IPS-20b (cell line): ENCODE measurements at regions not wholly inside any gene's neighbourhood (a gene's known extent, or its start where the extent isn't known, plus 50 kb on each side); places are given as distances from the start of the nearest gene placed in this dataset.
"Not testable (repeated sequence)": the region's sequence is repeated elsewhere in the genome, so short reads cannot be mapped to it uniquely, and the experiment has no call there.

Source experiments
- H3K27ac ChIP-seq: one replicate; pipeline ENCODE4 v1.5.1; 2013; ENCODE audit warnings: low read length
- H3K27me3 ChIP-seq: 2 replicates; pipeline ENCODE4 v1.6.1; 2013; ENCODE audit warnings: mild to moderate bottlenecking, low read length, inconsistent platforms; ENCODE audit not compliant: insufficient read depth
- H3K36me3 ChIP-seq: 2 replicates; pipeline ENCODE4 v1.6.1; 2013; ENCODE audit warnings: low read depth, mild to moderate bottlenecking, inconsistent platforms, low read length, moderate library complexity; ENCODE audit not compliant: insufficient read depth
- H3K4me1 ChIP-seq: 2 replicates; pipeline ENCODE4 v1.6.1; 2013; ENCODE audit warnings: mild to moderate bottlenecking, control low read depth, inconsistent platforms, low read length, moderate library complexity; ENCODE audit not compliant: insufficient read depth
- H3K4me3 ChIP-seq: 2 replicates; pipeline ENCODE4 v1.5.1; 2013; ENCODE audit warnings: mild to moderate bottlenecking, low read length, inconsistent platforms
- H3K9ac ChIP-seq: 2 replicates; pipeline ENCODE4 v1.6.1; 2013; ENCODE audit warnings: low read depth, mild to moderate bottlenecking, inconsistent platforms, low read length, moderate library complexity
- H3K9me3 ChIP-seq: 2 replicates; pipeline ENCODE4 v1.6.1; 2013; ENCODE audit warnings: mild to moderate bottlenecking, low read depth, low read length, inconsistent platforms; ENCODE audit not compliant: insufficient read depth

- no peaks in the 10 kb centered on the region for H3K36me3 ChIP-seq
- no peaks in the 10 kb centered on the region for H3K27me3 ChIP-seq
- no peak overlapping the region for H3K27ac ChIP-seq
- H3K9me3 ChIP-seq: no peaks in the 10 kb centered on the region
- peaks cover under 1% of the 10 kb centered on the region; the same call in 1 of the 2 replicates for H3K4me1 ChIP-seq
- no peak overlapping the region for H3K9ac ChIP-seq
- no peak overlapping the region for H3K4me3 ChIP-seq
Measured at GRCh38 chr7:142562688-142563087, 186.6 kb upstream of the PRSS1 start.

DNA sequence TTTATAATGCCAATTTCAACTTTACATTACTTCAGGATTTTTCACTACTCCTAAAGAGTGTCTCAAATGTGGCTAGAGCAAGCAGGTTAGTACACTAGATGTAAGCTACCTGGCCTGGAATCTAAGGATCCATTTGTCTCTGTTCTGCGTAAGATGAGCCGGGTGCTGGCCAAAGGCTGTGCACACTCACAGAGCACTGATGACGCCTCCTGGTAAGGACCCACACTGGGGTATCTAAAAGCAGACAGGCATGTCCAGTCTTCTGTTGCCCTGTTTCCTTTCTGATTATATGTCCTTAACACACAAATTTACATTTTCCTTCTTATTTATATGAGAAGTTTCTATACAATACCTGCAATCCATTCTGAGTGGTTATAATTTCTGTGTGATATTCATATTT is 187.9 kb upstream of the PRSS1 start:
- not testable (repeated sequence) for H3K4me1 ChIP-seq, H3K9me3 ChIP-seq, H3K27ac ChIP-seq, H3K9ac ChIP-seq, H3K4me3 ChIP-seq, H3K36me3 ChIP-seq, H3K27me3 ChIP-seq

DNA sequence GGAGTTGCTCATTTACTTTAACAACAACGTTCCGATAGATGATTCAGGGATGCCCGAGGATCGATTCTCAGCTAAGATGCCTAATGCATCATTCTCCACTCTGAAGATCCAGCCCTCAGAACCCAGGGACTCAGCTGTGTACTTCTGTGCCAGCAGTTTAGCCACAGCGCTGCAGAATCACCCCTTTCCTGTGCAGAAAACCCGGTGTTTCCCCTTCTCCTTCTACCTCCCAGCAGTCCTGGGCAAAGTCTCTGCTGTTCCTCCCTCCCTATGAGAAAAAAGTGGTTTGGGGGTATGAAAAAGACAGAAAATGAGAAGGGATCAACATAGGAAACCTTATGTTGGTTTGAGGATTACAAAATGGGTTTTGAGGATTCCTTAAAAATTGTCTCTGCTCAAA is 188.5 kb upstream of the PRSS1 start:
- H3K4me1 ChIP-seq, H3K9ac ChIP-seq, H3K36me3 ChIP-seq, H3K9me3 ChIP-seq, H3K4me3 ChIP-seq, H3K27me3 ChIP-seq, H3K27ac ChIP-seq: not testable (repeated sequence)

DNA sequence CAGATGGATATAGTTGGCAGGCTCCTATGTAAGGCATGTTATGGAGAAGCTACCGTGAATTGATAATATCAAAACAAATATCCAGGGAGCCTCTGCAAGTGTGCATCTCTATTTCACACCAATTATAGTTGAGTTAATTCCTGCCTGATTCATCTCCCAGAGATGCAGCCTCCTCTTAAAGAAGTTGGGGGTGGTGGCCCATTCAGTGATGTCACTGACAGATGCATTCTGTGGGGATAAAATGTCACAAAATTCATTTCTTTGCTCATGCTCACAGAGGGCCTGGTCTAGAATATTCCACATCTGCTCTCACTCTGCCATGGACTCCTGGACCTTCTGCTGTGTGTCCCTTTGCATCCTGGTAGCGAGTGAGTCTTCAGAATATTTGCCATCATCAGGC is 189.1 kb upstream of the PRSS1 start:
- H3K27ac ChIP-seq: no peak overlapping the region
- no peaks in the 10 kb centered on the region for H3K9me3 ChIP-seq
- H3K4me3 ChIP-seq: no peak overlapping the region
- H3K27me3 ChIP-seq: no peaks in the 10 kb centered on the region
- no peak overlapping the region for H3K9ac ChIP-seq
- H3K4me1 ChIP-seq: peaks cover 5% of the 10 kb centered on the region; the same call in 1 of the 2 replicates
- H3K36me3 ChIP-seq: no peaks in the 10 kb centered on the region

GRCh38 chr7:142557971-142558582 is 191.2 kb upstream of the PRSS1 start:
- Histone ChIP-seq H3K27me3 (no peaks in the 10 kb centered on the region), H3K27ac (no peak overlapping the region), H3K4me1 (peaks cover 5% of the 10 kb centered on the region; the same call in 1 of the 2 replicates), H3K36me3 (no peaks in the 10 kb centered on the region), H3K9me3 (no peaks in the 10 kb centered on the region), H3K4me3 (no peak overlapping the region), H3K9ac (no peak overlapping the region)

- Histone ChIP-seq H3K4me1 (peaks cover 5% of the 10 kb centered on the region; the same call in 1 of the 2 replicates), H3K27ac (no peak overlapping the region), H3K9ac (no peak overlapping the region), H3K4me3 (no peak overlapping the region), H3K27me3 (no peaks in the 10 kb centered on the region), H3K36me3 (no peaks in the 10 kb centered on the region), H3K9me3 (no peaks in the 10 kb centered on the region)
Measured at GRCh38 chr7:142556740-142557139, 192.5 kb upstream of the PRSS1 start.

DNA sequence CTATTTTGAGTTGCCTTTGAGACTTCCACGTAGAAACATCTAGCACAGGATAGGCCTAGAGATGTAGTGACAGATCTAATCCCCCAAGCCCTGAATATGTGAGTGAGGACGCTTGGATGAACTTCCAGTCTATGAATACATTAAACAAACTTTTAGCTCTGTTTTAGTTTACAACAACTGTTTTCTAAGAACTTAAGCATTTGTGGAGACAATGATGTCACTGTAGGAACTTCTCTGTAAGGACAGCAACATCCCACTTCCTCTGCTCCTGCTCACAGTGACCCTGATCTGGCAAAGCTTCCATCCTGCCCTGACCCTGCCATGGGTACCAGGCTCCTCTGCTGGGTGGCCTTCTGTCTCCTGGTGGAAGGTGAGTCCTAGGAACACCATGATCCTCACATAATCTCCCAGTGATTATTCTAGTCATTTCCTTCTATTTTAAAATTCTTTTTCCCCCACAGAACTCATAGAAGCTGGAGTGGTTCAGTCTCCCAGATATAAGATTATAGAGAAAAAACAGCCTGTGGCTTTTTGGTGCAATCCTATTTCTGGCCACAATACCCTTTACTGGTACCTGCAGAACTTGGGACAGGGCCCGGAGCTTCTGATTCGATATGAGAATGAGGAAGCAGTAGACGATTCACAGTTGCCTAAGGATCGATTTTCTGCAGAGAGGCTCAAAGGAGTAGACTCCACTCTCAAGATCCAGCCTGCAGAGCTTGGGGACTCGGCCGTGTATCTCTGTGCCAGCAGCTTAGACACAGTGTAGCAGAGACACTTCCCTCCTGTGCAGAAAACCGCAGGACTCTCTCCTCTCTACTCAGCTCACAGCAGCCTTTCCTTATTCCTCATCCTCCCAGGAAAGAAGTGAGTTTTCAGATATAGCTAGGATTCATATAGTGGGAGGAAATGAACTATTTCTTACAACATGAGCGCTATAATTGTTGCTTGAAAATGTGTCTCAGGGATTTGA is 194.4 kb upstream of the PRSS1 start:
- no peaks in the 10 kb centered on the region for H3K9me3 ChIP-seq
- H3K27me3 ChIP-seq: no peaks in the 10 kb centered on the region
- H3K36me3 ChIP-seq: no peaks in the 10 kb centered on the region
- no peak overlapping the region for H3K27ac ChIP-seq
- H3K4me3 ChIP-seq: no peak overlapping the region
- peaks cover 5% of the 10 kb centered on the region; the same call in 1 of the 2 replicates for H3K4me1 ChIP-seq
- no peak overlapping the region for H3K9ac ChIP-seq

GRCh38 chr7:142553216-142553615 is 196.1 kb upstream of the PRSS1 start:
- Histone ChIP-seq H3K27me3 (no peaks in the 10 kb centered on the region), H3K4me3 (no peak overlapping the region), H3K4me1 (peaks cover 5% of the 10 kb centered on the region; the same call in 1 of the 2 replicates), H3K27ac (no peak overlapping the region), H3K9me3 (no peaks in the 10 kb centered on the region), H3K36me3 (no peaks in the 10 kb centered on the region), H3K9ac (no peak overlapping the region)

- H3K9me3 ChIP-seq: no peaks in the 10 kb centered on the region
- H3K4me3 ChIP-seq: no peak overlapping the region
- no peak overlapping the region for H3K9ac ChIP-seq
- H3K27ac ChIP-seq: no peak overlapping the region
- H3K4me1 ChIP-seq: no peaks in the 10 kb centered on the region
- no peaks in the 10 kb centered on the region for H3K36me3 ChIP-seq
- no peaks in the 10 kb centered on the region for H3K27me3 ChIP-seq
Measured at GRCh38 chr7:142548978-142549377, 200.3 kb upstream of the PRSS1 start.

- H3K4me3 ChIP-seq: no peak overlapping the region
- no peaks in the 10 kb centered on the region for H3K4me1 ChIP-seq
- H3K9me3 ChIP-seq: no peaks in the 10 kb centered on the region
- no peaks in the 10 kb centered on the region for H3K27me3 ChIP-seq
- H3K36me3 ChIP-seq: no peaks in the 10 kb centered on the region
- H3K27ac ChIP-seq: no peak overlapping the region
- no peak overlapping the region for H3K9ac ChIP-seq
Measured at GRCh38 chr7:142546452-142546851, 202.8 kb upstream of the PRSS1 start.

- Histone ChIP-seq H3K4me1 (no peaks in the 10 kb centered on the region), H3K36me3 (no peaks in the 10 kb centered on the region), H3K9me3 (no peaks in the 10 kb centered on the region), H3K27ac (no peak overlapping the region), H3K9ac (no peak overlapping the region), H3K4me3 (no peak overlapping the region), H3K27me3 (no peaks in the 10 kb centered on the region)
Measured at GRCh38 chr7:142542942-142543341, 206.3 kb upstream of the PRSS1 start.

DNA sequence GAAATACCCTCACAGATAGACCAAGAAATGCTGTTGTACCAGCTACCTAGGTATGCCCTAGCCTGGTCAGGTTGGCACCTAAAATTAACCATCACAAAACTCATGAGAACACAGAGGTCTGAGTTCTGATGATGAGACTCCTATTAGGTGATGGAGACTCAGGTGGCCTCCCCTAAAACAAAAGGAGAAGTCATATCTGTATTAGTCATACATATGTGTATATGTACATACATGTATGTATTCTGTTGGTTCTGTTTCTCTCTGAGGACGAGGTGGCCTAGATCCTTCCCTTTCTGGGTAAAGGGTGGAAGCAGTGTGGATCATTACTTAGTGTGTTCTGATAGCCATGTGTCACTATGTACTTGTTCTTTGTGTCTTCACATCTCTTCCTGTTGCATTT is 207.2 kb upstream of the PRSS1 start:
- Histone ChIP-seq H3K27ac (no peak overlapping the region), H3K9me3 (no peaks in the 10 kb centered on the region), H3K9ac (no peak overlapping the region), H3K27me3 (no peaks in the 10 kb centered on the region), H3K4me1 (no peaks in the 10 kb centered on the region), H3K36me3 (no peaks in the 10 kb centered on the region), H3K4me3 (no peak overlapping the region)
